Prostate gland (tissue), 2 donors: ENCODE measurements at regions not wholly inside any gene's neighbourhood (a gene's known extent, or its start where the extent isn't known, plus 50 kb on each side); places are given as distances from the start of the nearest gene placed in this dataset.

ENCODE experiments used
- CTCF ChIP-seq, 4 experiments: fragments of 200-600 bp in 2 of 4; fragments of 450-650 bp in 2 of 4; sonication (generic) in 2 of 4; IDR thresholded peaks; 1 replicate in 3 of 4; 2 replicates in 1 of 4; pipeline ENCODE4 v1.5.1; 2016 to 2019; ENCODE audit warnings: antibody characterized with exemption in 4 of 4, mild to moderate bottlenecking in 2 of 4, moderate library complexity in 2 of 4
- POLR2A ChIP-seq: fragments of 450-650 bp; IDR thresholded peaks from one replicate; pipeline ENCODE4 v1.6.1; 2016; ENCODE audit warnings: antibody characterized with exemption, mild to moderate bottlenecking

- no peak for TF ChIP-seq CTCF (IDR thresholded peaks at IDR 0.05)
- no peak for TF ChIP-seq POLR2A
Measured at GRCh38 chr1:30338765-30339164, 384.6 kb downstream of the MATN1 start.
